GM18502 (cell line): ENCODE measurements at regions not wholly inside any gene's neighbourhood (a gene's known extent, or its start where the extent isn't known, plus 50 kb on each side); places are given as distances from the start of the nearest gene placed in this dataset.

ENCODE experiments used
- ATAC-seq: cut with Tn5 transposase; IDR thresholded peaks from one replicate; pipeline ENCODE4 v1.9.1; 2021; ENCODE audit warnings: mild to moderate bottlenecking; ENCODE audit not compliant: unreplicated experiment, poor library complexity

DNA sequence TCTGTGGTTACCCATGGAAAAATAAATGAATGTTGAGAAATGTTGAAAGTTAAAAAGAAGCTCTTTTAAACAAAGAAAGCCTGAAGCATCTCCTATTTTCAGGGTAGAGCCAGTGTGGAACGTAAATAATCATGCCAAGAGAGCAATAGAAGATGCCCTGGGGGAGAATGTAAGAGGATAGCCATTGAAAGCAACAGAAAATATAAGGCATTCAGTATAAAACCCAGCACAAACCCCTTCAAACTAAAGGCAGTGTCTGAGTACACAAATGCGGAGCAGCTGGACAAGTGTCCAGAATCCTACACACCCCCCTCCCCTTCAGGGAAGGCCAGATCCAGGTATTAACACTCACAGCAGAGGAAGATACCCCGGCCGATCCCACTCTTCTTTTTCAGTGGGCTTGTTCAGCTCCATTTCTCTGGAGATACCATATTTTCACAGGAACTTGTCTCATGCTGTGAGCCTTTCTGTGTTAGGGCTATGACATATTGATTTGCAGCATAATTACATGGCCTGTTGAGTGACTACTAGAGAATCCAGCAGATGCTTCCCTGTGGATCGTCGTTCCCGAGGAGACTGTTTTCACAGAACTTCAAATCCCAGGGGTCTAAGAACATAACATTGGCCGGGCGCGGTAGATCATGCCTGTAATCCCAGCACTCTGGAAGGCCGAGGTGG lies 101.2 kb downstream of the PLK2 start:
- ATAC-seq: no peak

DNA sequence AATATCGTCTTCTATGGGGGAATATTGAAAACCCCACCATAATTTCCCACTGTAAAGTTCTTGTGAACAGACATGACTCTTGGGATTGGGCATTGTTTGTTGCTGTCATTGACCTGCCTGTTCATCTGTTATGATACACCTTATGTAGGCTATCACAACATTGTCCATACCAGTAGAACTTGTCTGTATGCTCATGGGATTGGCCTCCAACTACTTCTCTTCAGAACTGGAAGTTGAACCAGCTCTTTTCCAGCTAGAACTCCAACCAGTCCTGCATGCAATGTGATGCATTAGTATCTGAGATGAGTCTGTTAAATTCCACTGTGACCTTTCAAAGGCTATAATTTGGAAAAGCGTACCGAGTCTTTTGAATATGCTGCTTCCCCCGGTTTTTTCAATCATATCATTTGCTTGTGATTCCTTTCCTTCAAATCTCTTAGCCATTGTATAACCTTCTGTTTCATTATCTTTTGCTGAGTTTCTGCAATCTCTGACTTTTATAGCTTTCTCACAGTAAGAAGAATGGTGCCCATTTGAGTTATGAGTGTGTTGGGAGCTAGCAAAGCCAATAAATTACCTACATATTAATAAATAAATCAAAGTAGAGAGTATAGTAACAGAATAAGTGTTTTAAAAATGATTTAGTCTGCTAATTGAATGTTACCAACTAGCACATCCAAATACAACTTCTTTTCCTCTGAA lies 101.9 kb downstream of the PLK2 start:
- no peak for ATAC-seq

DNA sequence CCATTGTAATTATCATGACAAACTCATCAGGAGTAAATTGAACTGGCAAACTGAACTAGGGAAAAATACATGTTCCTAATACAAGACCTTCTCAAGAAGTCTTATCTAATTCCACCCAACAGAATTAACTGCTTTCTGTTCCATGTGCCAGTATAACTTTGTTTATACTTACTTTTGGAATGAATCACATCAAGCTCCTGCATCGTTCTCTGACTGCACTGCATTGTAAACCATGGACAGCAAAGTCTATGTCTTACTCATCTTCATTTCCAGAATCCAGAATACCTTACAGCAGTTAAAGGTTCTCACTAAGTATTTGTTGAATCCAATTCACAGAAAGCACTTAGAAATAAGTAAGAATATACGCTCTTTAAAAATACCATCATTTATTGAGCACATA lies 102.8 kb downstream of the PLK2 start:
- ATAC-seq: no peak

DNA sequence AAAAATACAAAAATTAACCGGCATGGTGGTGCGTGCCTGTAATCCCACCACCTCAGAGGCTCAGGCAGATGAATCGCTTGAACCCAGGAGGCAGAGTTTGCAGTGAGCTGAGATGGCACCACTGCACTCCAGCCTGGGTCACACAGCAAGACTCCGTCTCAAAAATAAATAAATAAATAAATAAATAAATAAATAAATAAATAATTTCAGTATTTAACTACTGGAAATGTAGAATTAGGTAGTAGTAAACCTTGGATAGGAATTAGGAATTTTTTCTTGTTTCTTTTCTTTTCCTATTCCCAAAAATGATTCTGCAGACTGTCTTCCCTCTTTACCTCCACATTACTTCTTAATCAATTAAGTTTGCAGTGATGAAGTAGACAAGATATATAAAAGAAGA lies 103.2 kb downstream of the PLK2 start:
- no peak for ATAC-seq

DNA sequence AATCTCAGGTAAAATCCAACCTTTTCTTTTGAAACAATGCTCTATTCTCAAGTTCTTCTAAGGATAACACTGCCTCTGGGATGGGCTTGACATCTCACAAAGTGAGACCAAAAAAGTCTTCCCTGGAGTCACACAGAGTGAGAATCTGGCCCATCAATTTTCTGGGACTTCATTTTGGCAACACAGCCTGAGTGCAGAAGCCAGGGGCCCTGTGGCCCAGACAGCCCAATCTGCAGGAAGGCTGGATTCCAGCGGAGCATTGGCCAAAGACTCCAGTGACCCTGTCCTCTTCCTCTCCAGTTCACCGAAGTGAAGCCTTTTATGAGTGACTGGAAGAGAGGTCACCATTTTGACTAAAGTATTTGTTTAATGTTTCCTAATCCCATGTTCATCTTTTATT lies 105.1 kb downstream of the PLK2 start:
- ATAC-seq: no peak

DNA sequence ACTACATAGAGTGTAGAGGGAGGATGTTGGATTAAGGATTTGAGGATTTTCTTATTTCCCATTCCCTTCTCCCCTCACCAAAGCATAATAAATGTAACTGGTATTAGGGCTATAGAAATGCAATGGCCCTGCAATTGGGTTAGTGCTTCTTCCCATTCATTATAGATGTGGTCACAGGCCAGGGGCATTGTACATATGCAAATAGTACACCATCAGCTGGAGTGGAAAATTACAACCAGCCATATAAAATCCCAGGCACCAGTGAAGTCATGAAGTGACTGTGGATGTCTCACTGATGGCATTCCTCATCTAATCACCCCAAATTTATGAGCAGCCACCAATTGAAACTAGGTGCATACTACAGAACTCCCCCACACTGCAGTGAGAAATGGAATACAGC lies 105.9 kb downstream of the PLK2 start:
- ATAC-seq: no peak

DNA sequence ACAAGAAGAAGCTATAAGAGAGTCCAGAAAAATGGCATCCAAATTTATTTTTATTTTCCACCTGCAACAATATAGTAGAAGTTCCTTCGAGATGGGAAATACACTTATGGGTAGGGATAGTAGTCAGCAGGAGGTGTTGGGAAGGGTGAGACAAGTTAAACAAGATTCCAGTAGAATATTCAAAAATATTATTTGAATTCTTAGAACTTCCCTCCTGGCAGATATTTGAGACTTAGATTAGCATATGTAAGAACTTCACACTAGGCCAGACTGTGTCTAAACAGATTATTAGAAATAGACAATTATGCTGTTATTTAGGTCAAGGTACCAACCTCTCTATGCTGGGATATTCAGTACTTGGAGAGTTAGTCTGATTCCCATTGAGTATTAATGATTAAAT lies 108.7 kb downstream of the PLK2 start:
- no peak for ATAC-seq

DNA sequence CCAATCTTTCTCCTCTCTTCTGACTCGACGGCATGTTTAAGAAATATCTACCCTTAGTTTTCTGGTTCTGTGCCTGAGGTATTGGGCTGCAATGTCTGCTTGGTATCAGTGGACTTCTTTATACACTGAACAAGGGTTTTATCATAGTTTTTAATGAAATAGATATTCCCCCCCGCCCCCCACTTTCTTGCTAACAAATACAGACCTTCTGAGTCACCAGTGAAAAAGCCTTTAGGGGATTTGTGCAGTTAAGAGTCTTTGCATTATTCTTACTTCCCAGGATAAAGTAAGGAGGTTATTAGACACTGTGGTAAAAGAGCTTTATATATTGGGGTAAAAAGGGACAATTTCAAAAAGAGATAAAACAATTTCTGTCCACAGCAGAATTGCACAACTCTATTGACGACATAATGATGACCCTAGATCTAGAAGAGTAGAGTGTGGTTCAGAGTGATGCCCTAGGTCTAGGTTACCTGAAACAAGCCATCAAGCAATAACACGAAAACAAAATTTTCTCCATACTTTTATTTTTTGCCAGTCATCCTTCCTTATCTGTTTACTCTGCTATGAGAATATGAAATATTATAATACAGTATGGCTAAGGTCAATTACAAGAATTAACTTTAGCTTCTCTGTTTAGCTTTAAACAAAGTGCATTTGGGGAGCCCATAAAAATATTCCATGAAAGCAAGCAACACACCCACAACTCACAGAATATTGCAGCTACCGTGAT lies 110.7 kb downstream of the PLK2 start:
- no peak for ATAC-seq

DNA sequence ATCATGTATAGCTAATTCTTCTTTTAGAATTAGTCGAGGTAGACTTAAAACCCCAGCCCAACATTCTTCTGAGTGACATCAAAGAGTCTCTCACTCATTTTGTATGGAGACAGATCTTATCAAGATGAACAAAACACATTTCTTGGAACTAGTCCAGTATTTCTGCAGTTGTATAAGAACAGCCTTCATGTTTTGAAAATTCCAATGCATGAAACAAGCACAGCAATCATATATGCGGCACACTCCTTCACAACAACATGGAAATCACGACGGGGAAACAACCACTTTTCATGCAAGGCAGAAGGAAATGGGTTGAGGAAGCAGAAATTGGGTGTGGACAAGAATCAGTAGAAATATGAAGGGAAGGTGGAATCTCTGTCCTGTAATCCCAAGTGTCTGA lies 113.8 kb downstream of the PLK2 start:
- no peak for ATAC-seq

DNA sequence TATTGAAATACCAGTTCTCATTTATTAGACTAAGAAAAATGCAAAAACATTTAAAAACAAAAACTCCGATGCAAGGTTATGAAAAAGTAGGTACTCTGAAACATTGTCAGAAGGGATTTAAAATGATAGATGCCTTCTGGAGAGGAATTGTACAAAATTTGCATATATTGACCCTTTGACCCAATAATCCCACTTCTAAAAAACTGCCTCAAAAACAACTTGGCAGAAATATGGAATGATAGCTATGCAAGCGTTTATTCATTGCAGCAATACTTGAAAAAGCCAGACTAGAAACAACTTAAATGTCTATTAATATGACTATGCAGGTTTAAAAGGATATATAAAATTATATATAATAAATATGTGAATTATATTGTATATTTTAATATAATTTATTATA lies 118.4 kb downstream of the PLK2 start:
- no peak for ATAC-seq

DNA sequence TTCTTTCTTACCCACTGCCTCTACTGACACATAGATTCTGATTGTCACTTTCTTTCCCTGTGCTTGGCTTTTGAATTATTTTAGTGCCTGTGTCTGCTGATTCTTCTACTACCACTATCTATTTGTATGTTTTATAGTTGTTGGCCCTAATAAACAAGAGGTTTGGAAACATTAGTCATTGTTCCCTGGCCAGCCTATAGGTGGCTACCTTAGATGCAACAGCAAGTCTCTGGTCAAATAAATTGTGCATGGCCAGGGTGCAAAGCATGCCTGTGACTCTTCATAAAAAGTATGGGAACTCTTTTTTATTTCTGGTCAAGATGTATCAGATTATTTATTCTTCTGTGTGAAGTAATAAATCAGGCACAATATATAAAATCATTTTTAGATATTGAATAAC lies 124.4 kb downstream of the PLK2 start:
- ATAC-seq: no peak

DNA sequence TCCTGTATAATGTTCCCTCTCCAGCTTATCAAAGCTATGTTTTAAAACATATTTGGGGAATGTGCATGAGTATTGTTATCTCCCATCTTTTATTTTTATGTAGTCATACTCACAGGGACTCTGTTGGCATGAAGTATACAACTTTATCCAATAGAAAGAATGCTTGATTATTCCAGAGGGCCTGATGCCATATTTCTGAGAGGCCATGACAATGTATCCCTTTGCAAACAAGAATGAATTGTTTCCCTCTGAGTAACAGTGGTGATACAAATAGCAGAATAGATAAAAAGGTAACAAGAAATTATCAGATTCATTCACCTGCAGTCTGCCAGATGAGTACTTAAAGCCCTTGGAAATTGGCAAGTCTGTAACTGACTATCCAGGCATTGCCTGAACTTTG lies 125.9 kb downstream of the PLK2 start:
- no peak for ATAC-seq

DNA sequence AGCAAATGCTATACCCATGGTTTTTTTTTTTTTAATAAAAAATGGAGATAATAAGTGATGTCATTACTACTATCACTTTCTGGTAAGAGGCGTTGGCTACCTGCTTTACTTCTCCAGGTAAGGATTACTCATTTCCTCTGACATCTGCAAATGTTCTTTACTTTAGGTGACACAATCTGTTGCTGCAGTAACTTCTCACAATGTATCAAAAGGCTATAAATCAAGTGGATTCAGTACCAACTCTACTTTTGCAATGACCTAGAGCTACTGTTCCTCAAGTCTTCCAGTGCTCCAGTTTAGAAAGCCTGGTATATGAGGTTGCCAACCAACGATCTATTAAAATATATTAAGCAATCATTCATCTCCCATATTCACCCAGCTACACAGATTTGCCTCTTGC lies 129.1 kb downstream of the PLK2 start:
- ATAC-seq: no peak

DNA sequence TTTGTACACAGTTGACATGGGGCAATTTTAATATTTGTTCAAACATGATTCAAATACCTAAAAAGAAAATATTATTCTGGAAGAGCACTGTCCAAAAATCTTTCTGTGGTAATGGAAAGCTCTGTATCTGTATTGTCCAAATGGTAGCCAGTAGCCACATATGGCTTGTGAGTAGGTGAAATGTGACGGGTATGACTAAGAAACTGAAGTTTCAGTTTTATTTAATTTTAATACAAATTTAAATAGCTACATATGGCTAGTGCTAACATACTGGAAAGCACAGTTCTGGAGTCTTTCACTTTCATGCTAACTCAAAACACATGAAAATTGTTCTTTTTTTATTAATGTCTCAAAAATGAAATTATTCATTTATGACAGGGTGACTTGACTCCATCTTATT lies 132.6 kb downstream of the PLK2 start:
- peak; percentile 73 for ATAC-seq

DNA sequence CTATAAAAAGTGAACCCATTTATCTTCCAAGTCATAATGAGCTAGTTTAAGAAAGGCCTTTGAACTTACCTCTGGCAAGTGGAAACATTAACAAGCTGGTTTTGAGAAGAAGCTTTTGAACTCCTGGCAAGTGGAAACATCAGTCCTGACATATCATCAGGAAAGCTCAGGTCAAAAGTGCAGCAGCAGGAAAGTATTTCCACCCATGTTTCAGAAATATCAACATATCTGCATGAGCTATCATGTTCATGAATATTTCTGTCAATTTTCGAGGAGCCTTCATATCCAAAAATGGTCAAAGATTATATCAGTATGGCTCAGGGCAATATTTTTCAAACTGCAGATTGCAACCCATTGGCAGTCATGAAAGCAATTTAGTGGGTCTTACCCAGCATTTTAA lies 133.9 kb downstream of the PLK2 start:
- ATAC-seq: no peak

DNA sequence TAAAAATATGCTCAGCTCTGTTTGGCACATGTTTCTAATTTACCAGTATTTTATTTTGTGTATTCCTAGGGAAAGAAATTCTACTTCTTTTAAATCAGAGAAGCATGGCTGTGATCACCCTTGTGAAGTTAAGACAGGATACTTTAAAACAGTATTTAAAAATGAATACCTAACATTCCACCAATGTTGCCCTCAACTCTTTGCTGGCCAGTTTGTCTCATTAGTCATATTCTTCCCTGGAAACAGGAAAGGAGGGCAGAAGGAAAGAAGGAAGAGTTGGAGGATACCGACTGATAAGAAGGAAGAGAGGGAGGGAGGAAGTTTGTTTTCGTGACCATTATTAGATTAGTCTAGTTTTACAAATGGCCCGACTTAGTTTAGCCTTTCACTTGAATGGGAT lies 137.4 kb downstream of the PLK2 start:
- ATAC-seq: no peak

DNA sequence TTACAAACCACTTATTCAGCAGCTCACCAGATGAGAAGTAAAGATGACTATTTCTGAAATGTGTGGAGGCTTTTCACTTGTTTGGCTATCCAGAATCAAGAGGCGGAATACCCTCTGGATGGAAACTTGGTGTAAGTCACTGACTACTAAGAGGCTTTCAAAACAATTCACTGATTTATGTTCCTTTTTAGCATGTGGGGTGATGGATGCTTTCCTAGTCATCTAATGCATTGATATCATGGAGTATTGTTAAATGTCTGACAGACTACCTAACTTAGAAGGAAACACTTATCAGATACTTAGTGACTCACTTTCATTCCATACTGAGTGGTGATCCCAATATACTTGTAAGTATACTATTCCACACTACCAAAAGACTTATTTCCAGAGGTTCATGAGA lies 141.4 kb downstream of the PLK2 start:
- ATAC-seq: no peak

DNA sequence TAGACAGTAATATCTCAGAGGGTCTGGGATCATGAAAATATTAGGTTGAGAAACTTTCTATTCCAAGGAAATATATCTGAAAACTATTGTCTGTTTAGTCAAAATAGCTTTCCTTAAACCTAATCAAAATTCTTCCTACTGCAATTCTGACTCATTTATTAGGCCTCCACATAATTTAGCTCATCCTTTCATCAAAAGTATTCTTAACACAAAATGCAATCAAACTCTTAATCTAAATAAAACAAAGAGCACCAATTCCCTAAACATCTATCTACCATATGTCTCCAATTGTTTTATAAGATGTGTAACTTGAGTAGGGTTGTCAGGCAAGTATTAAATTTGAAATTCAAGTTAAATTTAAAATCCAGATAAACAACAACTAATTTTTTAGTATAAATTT lies 142.1 kb downstream of the PLK2 start:
- ATAC-seq: no peak

DNA sequence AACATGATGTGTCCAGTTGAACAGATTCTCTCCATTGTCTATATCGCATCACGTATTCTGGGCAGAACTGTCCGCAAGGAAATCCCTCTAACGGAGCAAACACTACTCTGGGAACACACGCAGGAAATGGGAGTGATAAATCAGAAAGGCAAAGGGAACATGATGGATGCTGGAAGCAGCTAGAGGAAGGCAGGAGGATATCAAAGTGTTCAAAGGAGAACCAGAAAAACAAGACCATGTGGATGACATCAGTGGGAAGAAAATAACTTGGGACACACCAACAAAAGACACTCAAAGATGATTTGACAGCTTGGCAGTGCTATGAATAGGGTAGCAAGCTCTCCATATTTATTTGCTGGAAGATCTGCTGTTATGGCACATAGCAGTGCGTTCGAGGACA lies 142.9 kb downstream of the PLK2 start:
- no peak for ATAC-seq

DNA sequence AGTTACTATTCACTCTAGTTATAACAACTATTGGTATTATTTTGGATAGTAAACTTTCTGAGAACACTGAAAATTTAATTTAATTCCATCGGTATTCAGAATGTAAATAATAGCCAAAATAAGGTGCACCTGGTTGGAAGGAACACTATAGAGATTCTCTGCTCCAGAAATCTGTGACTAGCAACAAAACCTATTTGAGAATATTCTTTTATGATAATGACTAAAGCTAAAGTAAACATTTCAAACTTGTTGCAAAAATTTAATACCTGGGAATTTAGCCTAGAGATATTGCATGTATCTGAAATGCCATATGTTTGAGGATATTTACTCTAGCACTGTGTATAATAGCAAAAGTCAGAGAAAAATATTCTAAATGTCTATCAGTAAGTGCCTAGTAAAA lies 144.1 kb downstream of the PLK2 start:
- ATAC-seq: no peak

DNA sequence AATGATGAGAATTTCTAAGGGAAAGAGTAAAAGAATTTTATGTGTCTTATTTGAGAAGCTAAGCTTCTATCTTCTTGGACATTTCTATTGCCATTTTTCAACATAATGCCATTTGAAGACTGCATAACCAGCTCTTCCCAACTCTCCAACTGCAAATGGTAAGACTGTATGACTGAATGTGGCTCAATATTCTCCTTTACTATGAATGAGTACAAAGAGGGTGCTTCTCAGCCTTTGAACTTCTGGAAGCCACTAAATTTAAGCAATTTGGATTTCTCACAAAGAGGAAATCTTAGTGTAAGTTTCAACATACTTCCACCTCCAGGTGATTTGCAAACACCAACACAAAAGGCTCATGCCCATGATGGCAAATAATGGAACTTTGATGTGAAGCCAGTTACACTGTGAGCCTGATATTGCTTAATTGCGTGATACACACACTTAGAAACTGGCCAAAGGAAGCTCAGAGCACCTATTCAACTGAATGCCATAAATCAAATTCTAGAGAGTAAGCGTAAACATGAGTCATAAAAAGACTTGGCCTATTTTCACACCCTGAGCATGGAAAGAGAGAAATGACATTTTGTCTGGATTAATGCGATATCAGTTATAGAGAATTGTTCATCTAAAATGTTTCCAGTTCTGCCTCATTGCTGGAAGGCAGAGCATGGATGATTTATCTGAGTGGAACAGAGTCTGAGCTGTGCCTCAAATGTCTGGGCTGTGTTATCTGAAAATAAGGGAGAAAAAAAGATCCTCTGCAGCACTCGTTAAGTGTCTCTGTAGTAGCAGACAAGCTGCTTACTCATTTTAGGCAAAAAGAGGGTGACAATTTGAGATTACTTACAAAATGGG lies 145.3 kb downstream of the PLK2 start:
- ATAC-seq: no peak
